OCI-LY1 (cell line): ENCODE measurements at regions not wholly inside any gene's neighbourhood (a gene's known extent, or its start where the extent isn't known, plus 50 kb on each side); places are given as distances from the start of the nearest gene placed in this dataset.

Experiments
- CTCF ChIP-seq: fragments of 200-600 bp; sonication (generic), shearing (Covaris generic); IDR thresholded peaks from 2 replicates; pipeline ENCODE4 v1.5.1; 2017; ENCODE audit warnings: mild to moderate bottlenecking, antibody characterized with exemption, low read length, moderate library complexity, mixed read lengths
- EZH2 ChIP-seq: fragments of 200-600 bp; sonication (generic), shearing (Covaris generic); IDR thresholded peaks from 2 replicates; pipeline ENCODE4 v1.8.0; 2017; ENCODE audit warnings: borderline replicate concordance, mixed run types, mild to moderate bottlenecking, antibody characterized with exemption, low read length, moderate library complexity, mixed read lengths

- TF ChIP-seq CTCF: no peak
- TF ChIP-seq EZH2: no peak
Measured at GRCh38 chr16:63066552-63066951, 1030.3 kb upstream of the CDH8 start.
